ENCODE measurements at regions not wholly inside any gene's neighbourhood (a gene's known extent, or its start where the extent isn't known, plus 50 kb on each side); places are given as distances from the start of the nearest gene placed in this dataset.

GRCh38 chr16:60074378-60074777, 1340.3 kb upstream of the GOT2 start:
- H3K27me3 ChIP-seq: no peaks in the 10 kb centered on the region
- H3K27ac ChIP-seq: no peak overlapping the region
- no peak overlapping the region for H3K4me3 ChIP-seq
- WGBS, 5 donors: 24 to 50% (median 36%) methylated on average over 4 of the region's 4 CpGs
- no peaks in the 10 kb centered on the region for H3K36me3 ChIP-seq
- DNase-seq: no peak
- intact Hi-C loops (cut with DNase I; ENCODE audit: low total_unique reads): no loop called here
- TF ChIP-seq POLR2AphosphoS5 (IDR thresholded peaks at IDR 0.05) (no peak), POLR2A (IDR thresholded peaks at IDR 0.05) (no peak)
- H3K4me1 ChIP-seq: no peaks in the 10 kb centered on the region
- no peaks in the 10 kb centered on the region for H3K9me3 ChIP-seq

GRCh38 chr16:60073376-60073775, 1339.3 kb upstream of the GOT2 start:
- H3K27ac ChIP-seq: no peak overlapping the region
- TF ChIP-seq POLR2AphosphoS5 (IDR thresholded peaks at IDR 0.05): no peak
- TF ChIP-seq POLR2A (IDR thresholded peaks at IDR 0.05): no peak
- no peak for TF ChIP-seq CTCF (IDR thresholded peaks at IDR 0.05)
- TF ChIP-seq EP300 (IDR thresholded peaks at IDR 0.05): no peak
- H3K4me1 ChIP-seq: no peaks in the 10 kb centered on the region
- H3K36me3 ChIP-seq: no peaks in the 10 kb centered on the region
- intact Hi-C loops (cut with DNase I; ENCODE audit: low total_unique reads): no loop called here
- no peak overlapping the region for H3K4me3 ChIP-seq
- H3K27me3 ChIP-seq: no peaks in the 10 kb centered on the region
- no peak for DNase-seq
- no peaks in the 10 kb centered on the region for H3K9me3 ChIP-seq
- 62 to 76% (median 64%) methylated on average over 4 of the region's 4 CpGs for WGBS, 5 donors

- H3K27me3 ChIP-seq: no peaks in the 10 kb centered on the region
- intact Hi-C loops (cut with DNase I; ENCODE audit: low total_unique reads): no loop called here
- H3K4me3 ChIP-seq: no peak overlapping the region
- TF ChIP-seq CTCF (IDR thresholded peaks at IDR 0.05): no peak
- TF ChIP-seq POLR2AphosphoS5 (IDR thresholded peaks at IDR 0.05): no peak
- no peak for TF ChIP-seq POLR2A (IDR thresholded peaks at IDR 0.05)
- no peak overlapping the region for H3K27ac ChIP-seq
- H3K36me3 ChIP-seq: no peaks in the 10 kb centered on the region
- no peaks in the 10 kb centered on the region for H3K4me1 ChIP-seq
- H3K9me3 ChIP-seq: no peaks in the 10 kb centered on the region
- DNase-seq: no peak
These were observed 1329.9 kb upstream of the GOT2 start for GRCh38 chr16:60064026-60064425.

GRCh38 chr16:60061396-60061795, 1327.3 kb upstream of the GOT2 start:
- TF ChIP-seq POLR2A (IDR thresholded peaks at IDR 0.05) (no peak), POLR2AphosphoS5 (IDR thresholded peaks at IDR 0.05) (no peak), CTCF (IDR thresholded peaks at IDR 0.05) (no peak), EP300 (IDR thresholded peaks at IDR 0.05) (no peak)
- DNase-seq: peak in 1 of 2 donors; percentile 2
- no peaks in the 10 kb centered on the region for H3K36me3 ChIP-seq
- H3K27me3 ChIP-seq: no peaks in the 10 kb centered on the region
- H3K27ac ChIP-seq: no peak overlapping the region
- H3K9me3 ChIP-seq: no peaks in the 10 kb centered on the region
- H3K4me1 ChIP-seq: no peaks in the 10 kb centered on the region
- no peak overlapping the region for H3K4me3 ChIP-seq
- intact Hi-C loops (cut with DNase I; ENCODE audit: low total_unique reads): no loop called here

GRCh38 chr16:60060731-60061130, 1326.6 kb upstream of the GOT2 start:
- 45 to 60% (median 54%) methylated on average over 2 of the region's 2 CpGs for WGBS, 5 donors
- Histone ChIP-seq H3K4me3 (no peak overlapping the region), H3K4me1 (no peaks in the 10 kb centered on the region), H3K9me3 (no peaks in the 10 kb centered on the region), H3K36me3 (no peaks in the 10 kb centered on the region), H3K27ac (no peak overlapping the region), H3K27me3 (no peaks in the 10 kb centered on the region)
- intact Hi-C loops (cut with DNase I; ENCODE audit: low total_unique reads): no loop called here
- TF ChIP-seq POLR2A (IDR thresholded peaks at IDR 0.05) (no peak), POLR2AphosphoS5 (IDR thresholded peaks at IDR 0.05) (no peak), EP300 (IDR thresholded peaks at IDR 0.05) (no peak), CTCF (IDR thresholded peaks at IDR 0.05) (no peak)
- peak in 1 of 2 donors; percentile 29 for DNase-seq

All from stomach (tissue), 8 donors.